ENCODE measurements at regions not wholly inside any gene's neighbourhood (a gene's known extent, or its start where the extent isn't known, plus 50 kb on each side); places are given as distances from the start of the nearest gene placed in this dataset.

DNA sequence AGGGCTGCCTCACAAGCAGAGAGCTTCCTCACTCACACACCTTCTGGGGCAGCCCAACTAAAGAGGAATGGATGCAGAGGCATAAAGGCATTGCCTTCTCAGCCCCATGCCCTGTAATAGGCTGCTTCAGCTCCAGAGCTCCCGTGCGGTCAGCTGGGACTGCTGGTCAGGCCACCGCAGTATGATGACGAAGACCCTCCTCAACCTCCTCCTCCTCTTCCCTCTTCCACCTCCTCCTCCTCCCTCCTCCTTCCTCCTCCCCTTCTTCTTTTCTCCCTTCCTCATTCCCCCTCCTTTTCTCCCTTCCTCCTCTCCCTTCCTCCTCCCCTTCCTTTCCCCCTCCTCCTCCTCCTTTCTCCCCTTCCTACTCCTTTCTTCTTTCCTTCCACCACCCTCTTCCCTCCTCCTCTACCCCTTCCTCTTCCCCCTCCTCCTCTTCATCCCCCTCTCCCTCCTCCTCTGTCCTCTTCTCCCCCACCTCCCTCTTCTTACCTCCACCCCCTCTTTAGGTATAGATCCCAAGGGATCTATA, 465.3 kb upstream of the CDH4 start:
- H4K91ac ChIP-seq (replicated peaks; ENCODE audit: insufficient read length, low read length) = no peak overlapping the region

More for the DNA sequence above, 465.3 kb upstream of the CDH4 start:
- H2BK12ac ChIP-seq (ENCODE audit: low read depth, low read length) = peak overlapping the region; percentile 94; the same call in 1 of the 2 replicates
- no peak overlapping the region for H3K23ac ChIP-seq (ENCODE audit: insufficient read length)
- no peaks in the 10 kb centered on the region for H3K9me3 ChIP-seq (ENCODE audit: insufficient read depth in 2 of 2, low read depth in 1 of 2, low read length in 1 of 2)
- TF ChIP-seq BCL11A (IDR thresholded peaks at IDR 0.05; ENCODE audit: low read depth in 2 of 2, low read length in 2 of 2) (no peak), EP300 (IDR thresholded peaks at IDR 0.05; ENCODE audit: borderline replicate concordance in 1 of 2, low read depth in 2 of 2, low read length in 2 of 2) (no peak), TCF12 (IDR thresholded peaks at IDR 0.05; ENCODE audit: low read depth, low read length) (no peak)
- TF ChIP-seq, protein P1, sequence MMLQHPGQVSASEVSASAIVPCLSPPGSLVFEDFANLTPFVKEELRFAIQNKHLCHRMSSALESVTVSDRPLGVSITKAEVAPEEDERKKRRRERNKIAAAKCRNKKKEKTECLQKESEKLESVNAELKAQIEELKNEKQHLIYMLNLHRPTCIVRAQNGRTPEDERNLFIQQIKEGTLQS (IDR thresholded peaks at IDR 0.05; ENCODE audit: insufficient read depth, low read depth, low read length) = no peak
- H3K4me1 ChIP-seq (replicated peaks in 1 of 4; ENCODE audit: control insufficient read depth in 3 of 4, insufficient read depth in 4 of 4, low read length in 3 of 4) = peaks cover 0 to 10% (median 0%) of the 10 kb centered on the region in 4 experiments; a peak in 4 of 7 replicates
- no peak overlapping the region for H3K4me2 ChIP-seq (ENCODE audit: insufficient read depth in 1 of 2, low read depth in 2 of 2, low read length in 2 of 2)
- H3K27me3 ChIP-seq (replicated peaks in 1 of 4; ENCODE audit: control insufficient read depth in 3 of 4, extremely low read depth in 1 of 4, insufficient read depth in 3 of 4, low read length in 3 of 4) = no peaks in the 10 kb centered on the region; a peak in 1 of 7 replicates
- no peaks in the 10 kb centered on the region for H3K79me1 ChIP-seq (ENCODE audit: low read depth, low read length)
- H4K5ac ChIP-seq (ENCODE audit: insufficient read length, low read depth, low read length) = no peak overlapping the region
- H3K18ac ChIP-seq (ENCODE audit: extremely low read depth, low read length) = 0 out of 2 replicates have a peak overlapping the region, but pooled peaks have one; percentile 9
- H3K14ac ChIP-seq (ENCODE audit: insufficient read length) = no peak overlapping the region
- no peak overlapping the region for H3K9ac ChIP-seq (replicated peaks in 1 of 4; ENCODE audit: extremely low read depth in 1 of 4, low read depth in 3 of 4, low read length in 3 of 4)
- peaks cover 2% of the 10 kb centered on the region; the same call in 1 of the 2 replicates for H3K23me2 ChIP-seq (ENCODE audit: low read depth, low read length)
- no peak overlapping the region for H4K8ac ChIP-seq (ENCODE audit: extremely low read depth, insufficient read depth, low read length)
- H2BK5ac ChIP-seq (ENCODE audit: low read depth, low read length) = 0 out of 2 replicates have a peak overlapping the region, but pooled peaks have one; percentile 5
- no peak overlapping the region for H3K27ac ChIP-seq (ENCODE audit: low read depth, low read length)
- H3K36me3 ChIP-seq (ENCODE audit: control insufficient read depth in 2 of 4, insufficient read depth in 4 of 4, low read length in 3 of 4) = no peaks in the 10 kb centered on the region
- peaks cover 0 to 2% of the 10 kb centered on the region in 2 experiments for H4K20me1 ChIP-seq (replicated peaks in 1 of 2; ENCODE audit: control insufficient read depth in 1 of 2, insufficient read depth in 2 of 2, low read length in 2 of 2)
- H3K4ac ChIP-seq (replicated peaks; ENCODE audit: insufficient read length, low read depth, low read length) = no peak overlapping the region
- H2AFZ ChIP-seq (ENCODE audit: low read length) = no peak overlapping the region
- H2BK15ac ChIP-seq (ENCODE audit: low read length) = peak overlapping the region; percentile 62; the same call in 1 of the 2 replicates
- FAIRE-seq (no peak), DNase-seq (ENCODE audit: low read depth in 1 of 2, low spot score in 2 of 2) (no peak)
- H3K79me2 ChIP-seq (ENCODE audit: control insufficient read depth in 1 of 2, insufficient read depth in 2 of 2, low read length in 2 of 2) = no peaks in the 10 kb centered on the region
- 0 out of 2 replicates have a peak overlapping the region, but pooled peaks have one; percentile 24 for H2AK5ac ChIP-seq (ENCODE audit: low read depth, low read length)
- H3K4me3 ChIP-seq (ENCODE audit: extremely low read depth in 1 of 4, insufficient read depth in 2 of 4, low read depth in 3 of 4, low read length in 4 of 4) = no peak overlapping the region
- peak overlapping the region; percentile 72; the same call in 1 of the 2 replicates for H2BK20ac ChIP-seq (ENCODE audit: low read length)
- no peak overlapping the region for H3K56ac ChIP-seq (replicated peaks; ENCODE audit: insufficient read length, low read depth, low read length)
- no peak overlapping the region for H2BK120ac ChIP-seq (replicated peaks; ENCODE audit: low read depth, low read length)
- WGBS, 2 experiments (ENCODE audit: extremely low coverage in 1 of 2, insufficient coverage in 1 of 2, insufficient read length in 1 of 2, insufficient replicate concordance in 2 of 2, low coverage in 1 of 2, low lambda C conversion rate in 2 of 2, missing lambda C conversion rate in 1 of 2) = 100% methylated on average over 4 of the region's 4 CpGs; no CpG with 5 or more reads in 1 of the 2 experiments
- POLR2A ChIA-PET (ENCODE audit: partially characterized antibody) = no interaction called here
- CTCF ChIA-PET (ENCODE audit: partially characterized antibody) = interaction anchor here (1.3 kb wide), 1 partner anchor 9 kb away, joined by 4 read pairs; no protein-coding TSS in a partner anchor

Measured in H1 (cell line).